ENCODE measurements at regions not wholly inside any gene's neighbourhood (a gene's known extent, or its start where the extent isn't known, plus 50 kb on each side); places are given as distances from the start of the nearest gene placed in this dataset.

DNA sequence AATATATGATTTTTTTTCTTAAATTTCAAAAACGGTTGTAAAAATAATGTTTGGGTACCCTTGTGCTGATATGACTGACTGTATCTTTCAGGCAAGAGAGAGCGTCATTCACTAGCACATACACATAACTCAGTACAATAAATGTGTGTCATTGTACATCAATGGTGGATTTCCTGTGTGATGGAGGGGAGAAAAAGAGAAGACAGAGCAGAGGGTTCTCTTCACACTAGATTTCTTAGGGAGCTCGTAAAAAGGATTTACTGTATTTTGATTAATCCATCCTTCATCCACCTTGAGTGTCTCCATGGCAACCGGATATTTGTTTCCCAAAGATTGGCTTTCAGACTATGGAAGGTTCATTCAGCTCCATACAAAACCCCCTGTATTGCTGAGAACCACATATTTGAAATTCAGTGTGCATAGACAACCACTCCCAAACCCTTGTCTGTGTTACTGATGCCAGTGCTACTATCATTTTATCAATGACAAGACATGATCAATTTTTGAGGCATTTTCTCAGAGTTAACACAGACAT, 150.6 kb downstream of the AKR1D1 start:
- no peak for TF ChIP-seq ZNF501 (tag by site-specific recombination; IDR thresholded peaks at IDR 0.05)
- no peak for TF ChIP-seq ZNF530 (tag by site-specific recombination; IDR thresholded peaks at IDR 0.05; ENCODE audit: low read depth)
- TF ChIP-seq KLF9 (tag by site-specific recombination; IDR thresholded peaks at IDR 0.05; ENCODE audit: low read depth) = no peak
- TF ChIP-seq, protein P1, sequence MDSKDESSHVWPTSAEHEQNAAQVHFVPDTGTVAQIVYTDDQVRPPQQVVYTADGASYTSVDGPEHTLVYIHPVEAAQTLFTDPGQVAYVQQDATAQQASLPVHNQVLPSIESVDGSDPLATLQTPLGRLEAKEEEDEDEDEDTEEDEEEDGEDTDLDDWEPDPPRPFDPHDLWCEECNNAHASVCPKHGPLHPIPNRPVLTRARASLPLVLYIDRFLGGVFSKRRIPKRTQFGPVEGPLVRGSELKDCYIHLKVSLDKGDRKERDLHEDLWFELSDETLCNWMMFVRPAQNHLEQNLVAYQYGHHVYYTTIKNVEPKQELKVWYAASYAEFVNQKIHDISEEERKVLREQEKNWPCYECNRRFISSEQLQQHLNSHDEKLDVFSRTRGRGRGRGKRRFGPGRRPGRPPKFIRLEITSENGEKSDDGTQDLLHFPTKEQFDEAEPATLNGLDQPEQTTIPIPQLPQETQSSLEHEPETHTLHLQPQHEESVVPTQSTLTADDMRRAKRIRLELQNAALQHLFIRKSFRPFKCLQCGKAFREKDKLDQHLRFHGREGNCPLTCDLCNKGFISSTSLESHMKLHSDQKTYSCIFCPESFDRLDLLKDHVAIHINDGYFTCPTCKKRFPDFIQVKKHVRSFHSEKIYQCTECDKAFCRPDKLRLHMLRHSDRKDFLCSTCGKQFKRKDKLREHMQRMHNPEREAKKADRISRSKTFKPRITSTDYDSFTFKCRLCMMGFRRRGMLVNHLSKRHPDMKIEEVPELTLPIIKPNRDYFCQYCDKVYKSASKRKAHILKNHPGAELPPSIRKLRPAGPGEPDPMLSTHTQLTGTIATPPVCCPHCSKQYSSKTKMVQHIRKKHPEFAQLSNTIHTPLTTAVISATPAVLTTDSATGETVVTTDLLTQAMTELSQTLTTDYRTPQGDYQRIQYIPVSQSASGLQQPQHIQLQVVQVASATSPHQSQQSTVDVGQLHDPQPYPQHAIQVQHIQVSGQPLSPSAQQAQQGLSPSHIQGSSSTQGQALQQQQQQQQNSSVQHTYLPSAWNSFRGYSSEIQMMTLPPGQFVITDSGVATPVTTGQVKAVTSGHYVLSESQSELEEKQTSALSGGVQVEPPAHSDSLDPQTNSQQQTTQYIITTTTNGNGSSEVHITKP (tag by site-specific recombination; IDR thresholded peaks at IDR 0.05) = no peak
- TF ChIP-seq ZNF423 (tag by site-specific recombination; IDR thresholded peaks at IDR 0.05) = no peak
- TF ChIP-seq ZNF792 (tag by site-specific recombination; IDR thresholded peaks at IDR 0.05) = no peak
- TF ChIP-seq, protein P2, sequence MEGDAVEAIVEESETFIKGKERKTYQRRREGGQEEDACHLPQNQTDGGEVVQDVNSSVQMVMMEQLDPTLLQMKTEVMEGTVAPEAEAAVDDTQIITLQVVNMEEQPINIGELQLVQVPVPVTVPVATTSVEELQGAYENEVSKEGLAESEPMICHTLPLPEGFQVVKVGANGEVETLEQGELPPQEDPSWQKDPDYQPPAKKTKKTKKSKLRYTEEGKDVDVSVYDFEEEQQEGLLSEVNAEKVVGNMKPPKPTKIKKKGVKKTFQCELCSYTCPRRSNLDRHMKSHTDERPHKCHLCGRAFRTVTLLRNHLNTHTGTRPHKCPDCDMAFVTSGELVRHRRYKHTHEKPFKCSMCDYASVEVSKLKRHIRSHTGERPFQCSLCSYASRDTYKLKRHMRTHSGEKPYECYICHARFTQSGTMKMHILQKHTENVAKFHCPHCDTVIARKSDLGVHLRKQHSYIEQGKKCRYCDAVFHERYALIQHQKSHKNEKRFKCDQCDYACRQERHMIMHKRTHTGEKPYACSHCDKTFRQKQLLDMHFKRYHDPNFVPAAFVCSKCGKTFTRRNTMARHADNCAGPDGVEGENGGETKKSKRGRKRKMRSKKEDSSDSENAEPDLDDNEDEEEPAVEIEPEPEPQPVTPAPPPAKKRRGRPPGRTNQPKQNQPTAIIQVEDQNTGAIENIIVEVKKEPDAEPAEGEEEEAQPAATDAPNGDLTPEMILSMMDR (tag by site-specific recombination; IDR thresholded peaks at IDR 0.05) = no peak
- TF ChIP-seq SETDB1 (IDR thresholded peaks at IDR 0.05; ENCODE audit: insufficient read length, low read length) = no peak
- TF ChIP-seq ZNF596 (tag by site-specific recombination; IDR thresholded peaks at IDR 0.05) = no peak
- no peak for TF ChIP-seq GLI4 (tag by site-specific recombination; IDR thresholded peaks at IDR 0.05)
- TF ChIP-seq ZFP41 (tag by site-specific recombination; IDR thresholded peaks at IDR 0.05; ENCODE audit: borderline replicate concordance) = no peak
- TF ChIP-seq, protein P3, sequence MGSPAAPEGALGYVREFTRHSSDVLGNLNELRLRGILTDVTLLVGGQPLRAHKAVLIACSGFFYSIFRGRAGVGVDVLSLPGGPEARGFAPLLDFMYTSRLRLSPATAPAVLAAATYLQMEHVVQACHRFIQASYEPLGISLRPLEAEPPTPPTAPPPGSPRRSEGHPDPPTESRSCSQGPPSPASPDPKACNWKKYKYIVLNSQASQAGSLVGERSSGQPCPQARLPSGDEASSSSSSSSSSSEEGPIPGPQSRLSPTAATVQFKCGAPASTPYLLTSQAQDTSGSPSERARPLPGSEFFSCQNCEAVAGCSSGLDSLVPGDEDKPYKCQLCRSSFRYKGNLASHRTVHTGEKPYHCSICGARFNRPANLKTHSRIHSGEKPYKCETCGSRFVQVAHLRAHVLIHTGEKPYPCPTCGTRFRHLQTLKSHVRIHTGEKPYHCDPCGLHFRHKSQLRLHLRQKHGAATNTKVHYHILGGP (tag by site-specific recombination; IDR thresholded peaks at IDR 0.05) = no peak
- TF ChIP-seq, protein P4, sequence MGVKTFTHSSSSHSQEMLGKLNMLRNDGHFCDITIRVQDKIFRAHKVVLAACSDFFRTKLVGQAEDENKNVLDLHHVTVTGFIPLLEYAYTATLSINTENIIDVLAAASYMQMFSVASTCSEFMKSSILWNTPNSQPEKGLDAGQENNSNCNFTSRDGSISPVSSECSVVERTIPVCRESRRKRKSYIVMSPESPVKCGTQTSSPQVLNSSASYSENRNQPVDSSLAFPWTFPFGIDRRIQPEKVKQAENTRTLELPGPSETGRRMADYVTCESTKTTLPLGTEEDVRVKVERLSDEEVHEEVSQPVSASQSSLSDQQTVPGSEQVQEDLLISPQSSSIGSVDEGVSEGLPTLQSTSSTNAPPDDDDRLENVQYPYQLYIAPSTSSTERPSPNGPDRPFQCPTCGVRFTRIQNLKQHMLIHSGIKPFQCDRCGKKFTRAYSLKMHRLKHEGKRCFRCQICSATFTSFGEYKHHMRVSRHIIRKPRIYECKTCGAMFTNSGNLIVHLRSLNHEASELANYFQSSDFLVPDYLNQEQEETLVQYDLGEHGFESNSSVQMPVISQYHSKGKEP (tag by site-specific recombination; IDR thresholded peaks at IDR 0.05) = no peak

Data from HEK293 (cell line).